ENCODE measurements at regions not wholly inside any gene's neighbourhood (a gene's known extent, or its start where the extent isn't known, plus 50 kb on each side); places are given as distances from the start of the nearest gene placed in this dataset.

DNA sequence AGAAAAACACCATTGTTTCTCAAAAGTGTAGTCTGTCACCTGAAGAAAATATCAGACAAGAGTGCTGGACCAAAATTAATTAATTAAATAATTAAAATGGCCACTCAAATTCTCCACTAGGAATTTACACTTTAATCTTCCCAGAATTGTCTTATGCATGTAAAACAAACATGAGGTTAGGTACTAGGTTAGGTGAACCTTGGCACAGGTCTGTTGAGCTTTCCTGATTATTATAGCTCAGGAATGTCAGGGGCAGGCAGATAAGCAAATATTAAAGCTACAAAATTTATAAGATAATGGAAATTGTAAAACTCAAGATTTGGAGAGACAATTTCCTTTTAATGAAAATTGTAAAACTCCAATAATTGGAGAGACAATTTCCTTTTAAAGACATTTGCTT lies 253.2 kb downstream of the BMP4 start:
- intact Hi-C loops (cut with DNase I): no loop called here
- no peak for ATAC-seq

DNA sequence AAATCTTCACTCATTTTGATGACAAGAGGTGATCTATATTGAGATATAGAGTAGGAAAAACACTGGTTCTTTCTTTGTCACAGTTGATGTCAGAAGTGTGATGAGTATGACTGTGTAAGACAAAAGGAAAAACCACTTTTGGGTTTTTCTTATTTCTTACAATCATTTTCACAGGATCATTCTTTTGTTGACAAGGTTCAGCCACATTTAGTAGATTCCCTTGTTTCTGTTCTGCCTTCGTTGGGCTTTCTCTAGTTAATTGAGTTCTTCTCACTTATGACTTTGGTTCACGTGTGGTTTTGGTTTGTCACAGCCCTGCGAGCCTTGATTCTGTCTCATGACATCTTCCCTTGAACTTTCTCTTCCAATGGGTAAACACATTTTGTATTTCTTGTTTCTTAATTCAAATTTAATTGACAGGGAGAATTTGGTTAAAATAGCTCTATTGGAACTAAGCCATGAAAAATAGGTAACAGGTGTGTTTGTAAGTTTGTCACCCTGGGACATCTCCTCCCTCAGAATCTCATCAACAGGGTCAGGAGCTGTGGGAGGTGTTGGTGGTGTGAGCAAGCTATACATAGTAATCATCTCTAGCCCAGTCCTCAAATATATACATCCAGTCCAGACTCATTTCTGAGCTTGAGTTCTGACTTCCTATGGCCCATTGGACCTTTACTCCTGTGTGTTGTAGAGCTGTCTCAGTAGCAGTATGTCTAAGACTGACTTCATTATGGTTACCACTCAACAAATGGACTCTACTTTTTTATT lies 255.3 kb downstream of the BMP4 start:
- ATAC-seq (no peak), DNase-seq (no peak)
- intact Hi-C loops (cut with DNase I): no loop called here

More for the DNA sequence above, 253.2 kb downstream of the BMP4 start:
- no peak for DNase-seq

- ATAC-seq (peak in 1 of 2 donors; percentile 61), DNase-seq (no peak)
- intact Hi-C loops (cut with DNase I): no loop called here
Measured at GRCh38 chr14:53696217-53696965, 260.2 kb downstream of the BMP4 start.

- DNase-seq (no peak), ATAC-seq (no peak)
- intact Hi-C loops (cut with DNase I): no loop called here
Measured at GRCh38 chr14:53695692-53696214, 260.9 kb downstream of the BMP4 start.

GRCh38 chr14:53692885-53693284 lies 263.7 kb downstream of the BMP4 start:
- intact Hi-C loops (cut with DNase I): no loop called here
- no peak for ATAC-seq
- DNase-seq: no peak

GRCh38 chr14:53692451-53692850 lies 264.2 kb downstream of the BMP4 start:
- intact Hi-C loops (cut with DNase I): no loop called here
- DNase-seq (no peak), ATAC-seq (no peak)

- intact Hi-C loops (cut with DNase I): no loop called here
Measured at GRCh38 chr14:53683229-53683628, 273.4 kb downstream of the BMP4 start.

GRCh38 chr14:53672526-53672925 lies 284.1 kb downstream of the BMP4 start:
- ATAC-seq: no peak
- no peak for DNase-seq
- intact Hi-C loops (cut with DNase I): no loop called here

More at GRCh38 chr14:53683229-53683628, 273.4 kb downstream of the BMP4 start:
- DNase-seq: no peak
- ATAC-seq: no peak

GRCh38 chr14:53670701-53671100 lies 285.9 kb downstream of the BMP4 start:
- DNase-seq: no peak
- ATAC-seq: no peak
- intact Hi-C loops (cut with DNase I): no loop called here

GRCh38 chr14:53668897-53669296 lies 287.7 kb downstream of the BMP4 start:
- no peak for ATAC-seq
- no peak for DNase-seq
- intact Hi-C loops (cut with DNase I): no loop called here

DNA sequence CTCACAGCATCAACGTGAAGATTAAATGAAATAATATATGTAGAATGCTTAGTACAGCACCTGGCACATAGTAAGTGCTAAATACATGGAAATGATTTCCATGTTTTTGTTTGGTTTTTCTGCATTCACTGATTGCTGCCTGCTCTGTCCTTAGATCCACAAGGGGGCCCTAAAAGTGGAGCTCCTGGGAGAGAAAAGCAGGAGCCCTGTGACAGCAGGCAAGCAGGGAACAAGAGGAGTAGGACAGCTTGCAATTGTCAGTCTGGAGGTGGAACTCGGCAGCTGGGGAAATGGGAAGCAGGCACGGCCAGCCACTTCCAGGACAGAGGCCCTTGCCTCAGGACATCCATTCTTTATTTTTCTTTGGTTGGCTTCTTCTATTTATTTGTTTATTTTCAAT lies 292.9 kb downstream of the BMP4 start:
- ATAC-seq (peak; percentile 47 to 51), DNase-seq (peak; percentile 31)
- intact Hi-C loops (cut with DNase I): no loop called here

- no peak for DNase-seq
- no peak for ATAC-seq
- intact Hi-C loops (cut with DNase I): no loop called here
Measured at GRCh38 chr14:53655080-53655785, 301.4 kb downstream of the BMP4 start.

DNA sequence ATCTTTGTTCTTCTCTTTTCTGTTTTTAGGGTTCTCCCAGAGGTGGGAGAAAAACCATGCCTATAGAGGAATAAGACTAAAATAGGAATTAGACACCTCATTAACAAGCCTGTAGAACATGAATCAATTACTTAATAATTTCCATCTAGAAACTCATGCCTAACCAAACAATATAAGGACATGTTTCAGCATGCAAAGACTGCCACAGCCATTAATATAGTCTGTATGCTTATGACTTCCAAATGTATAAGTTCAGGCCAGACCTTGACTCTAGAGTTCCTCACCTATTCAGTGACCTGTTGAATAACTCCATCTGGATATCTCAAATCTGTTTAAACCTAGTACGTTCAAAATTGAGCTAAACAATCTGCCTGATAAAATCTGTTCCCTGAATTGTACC lies 304.6 kb downstream of the BMP4 start:
- intact Hi-C loops (cut with DNase I): no loop called here

GRCh38 chr14:53651096-53651740 lies 305.4 kb downstream of the BMP4 start:
- ATAC-seq: no peak
- DNase-seq: no peak
- intact Hi-C loops (cut with DNase I): no loop called here

More for the DNA sequence above, 304.6 kb downstream of the BMP4 start:
- ATAC-seq (no peak), DNase-seq (no peak)

DNA sequence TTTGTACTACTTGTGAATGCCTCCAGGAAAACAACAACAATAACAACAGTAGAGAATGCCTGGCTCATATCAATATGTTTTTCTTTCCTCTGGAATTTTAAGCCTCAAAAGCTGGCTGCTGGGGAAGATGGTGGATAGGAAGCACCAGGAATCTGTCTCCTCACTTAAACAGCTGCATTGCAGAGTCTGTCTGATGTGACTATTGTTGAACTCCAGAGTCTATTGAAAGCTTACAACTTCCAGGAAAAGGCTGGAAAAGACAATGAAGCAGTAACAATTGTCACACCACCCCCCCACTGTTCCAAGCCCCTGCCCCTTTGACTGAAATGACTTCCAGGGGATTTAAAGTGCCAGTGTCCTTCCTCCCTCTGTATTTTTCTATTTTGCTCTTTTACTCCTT lies 309.7 kb downstream of the BMP4 start:
- ATAC-seq: no peak
- DNase-seq: no peak
- intact Hi-C loops (cut with DNase I): no loop called here

- DNase-seq (no peak), ATAC-seq (peak in 1 of 2 donors; percentile 25)
Measured at GRCh38 chr14:53640695-53641094, 315.9 kb downstream of the BMP4 start.

DNA sequence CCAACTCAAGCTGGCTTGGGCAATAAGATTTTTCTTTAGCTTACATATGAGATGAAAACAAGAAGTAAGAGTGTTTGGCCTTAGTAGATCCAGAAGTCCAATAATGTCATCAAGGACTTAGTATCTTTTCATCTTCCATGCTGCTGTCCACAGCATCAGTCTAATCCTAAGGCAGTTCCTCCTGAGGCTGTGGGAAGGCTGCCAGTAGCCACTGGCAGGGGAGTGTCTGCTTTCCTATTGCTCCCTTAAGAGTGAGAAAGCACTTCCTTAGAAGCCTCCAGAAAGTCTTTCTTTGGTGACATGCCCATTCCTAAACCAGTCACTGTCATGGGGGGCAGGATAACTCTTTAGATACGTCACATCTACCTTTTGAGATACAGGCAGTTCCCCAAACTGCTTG lies 317.7 kb downstream of the BMP4 start:
- DNase-seq (no peak), ATAC-seq (no peak)
- intact Hi-C loops (cut with DNase I): no loop called here

More at GRCh38 chr14:53640695-53641094, 315.9 kb downstream of the BMP4 start:
- intact Hi-C loops (cut with DNase I): no loop called here

- intact Hi-C loops (cut with DNase I): no loop called here
- DNase-seq (no peak), ATAC-seq (no peak)
Measured at GRCh38 chr14:53634793-53635192, 321.8 kb downstream of the BMP4 start.

DNA sequence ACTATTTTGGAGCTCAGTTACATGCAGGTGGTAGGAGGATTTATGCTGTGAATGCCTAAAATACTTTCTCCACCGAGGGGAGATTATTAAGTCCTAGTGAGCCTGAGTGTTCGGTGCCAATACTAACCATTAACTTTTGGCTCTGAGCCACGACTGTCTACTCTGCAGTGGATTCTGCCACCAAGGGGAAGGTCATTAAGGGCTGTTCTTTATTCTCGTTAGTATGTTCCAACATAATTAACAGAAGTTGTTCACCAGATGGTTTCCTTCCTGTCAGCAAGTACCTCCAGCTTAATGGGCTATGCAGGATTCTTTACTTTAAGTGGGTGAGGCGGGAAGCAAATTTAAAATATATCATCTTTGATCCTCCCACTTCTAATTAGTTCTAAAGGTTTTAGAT lies 326.3 kb downstream of the BMP4 start:
- ATAC-seq (peak; percentile 23 to 53), DNase-seq (no peak)
- intact Hi-C loops (cut with DNase I): no loop called here
